ENCODE measurements at regions not wholly inside any gene's neighbourhood (a gene's known extent, or its start where the extent isn't known, plus 50 kb on each side); places are given as distances from the start of the nearest gene placed in this dataset.

DNA sequence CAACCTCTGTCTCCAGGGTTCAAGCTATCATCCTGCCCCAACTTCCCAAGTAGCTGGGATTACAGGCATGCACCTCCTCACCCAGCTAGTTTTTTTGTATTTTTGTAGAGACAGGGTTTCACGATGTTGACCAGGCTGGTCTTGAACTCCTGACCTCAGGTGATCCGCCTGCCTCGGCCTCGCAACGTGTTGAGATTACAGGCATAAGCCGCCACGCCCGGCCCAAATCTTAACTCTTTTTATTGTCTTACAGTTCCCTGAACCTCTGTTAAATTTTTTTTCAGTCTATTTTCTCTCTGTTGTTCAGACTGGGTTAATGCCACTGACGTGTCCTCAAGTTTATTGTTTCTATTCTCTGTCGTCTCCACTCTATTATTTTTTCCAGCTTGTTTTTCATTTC is 115.8 kb upstream of the UBE3A start:
- DNase-seq: no peak
- H3K36me3 Mint-ChIP-seq (ENCODE audit: low read depth): no peaks in the 10 kb centered on the region
- peaks cover 3% of the 10 kb centered on the region for H3K27me3 Mint-ChIP-seq (ENCODE audit: low read depth)
- CTCF ChIA-PET: interaction anchor here (1.3 kb wide), 1 partner anchor 21 kb away, joined by 3 read pairs; no protein-coding TSS in a partner anchor
- H3K27ac Mint-ChIP-seq: no peak overlapping the region
- no peaks in the 10 kb centered on the region for H3K4me1 Mint-ChIP-seq (ENCODE audit: low read depth)
- no peak overlapping the region for H3K4me3 Mint-ChIP-seq
- intact Hi-C loops (cut with micrococcal nuclease): no loop called here
- H3K9me3 Mint-ChIP-seq: no peaks in the 10 kb centered on the region

DNA sequence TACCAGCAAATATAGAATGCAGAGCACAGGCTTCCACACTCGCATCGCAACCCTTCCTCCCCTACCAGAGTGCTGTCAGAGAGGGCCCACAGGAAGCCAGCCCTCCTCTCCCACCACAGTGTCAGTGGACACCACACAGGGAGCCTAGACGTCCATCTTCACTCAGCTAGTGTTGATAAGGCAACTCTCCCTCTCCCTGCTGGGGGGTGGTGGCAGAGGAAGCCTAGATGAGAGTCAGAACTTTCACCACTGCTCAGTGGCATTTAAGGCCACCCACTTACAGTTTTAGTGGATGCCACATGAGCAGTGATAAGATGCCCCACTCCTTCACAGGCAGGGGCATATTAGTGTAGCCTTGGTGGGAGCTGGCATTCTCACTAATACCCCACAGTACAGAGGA is 109.8 kb upstream of the UBE3A start:
- Mint-ChIP-seq H3K27me3 (ENCODE audit: low read depth) (no peaks in the 10 kb centered on the region), H3K36me3 (ENCODE audit: low read depth) (no peaks in the 10 kb centered on the region), H3K4me3 (no peak overlapping the region), H3K4me1 (ENCODE audit: low read depth) (no peaks in the 10 kb centered on the region), H3K27ac (no peak overlapping the region), H3K9me3 (no peaks in the 10 kb centered on the region)
- DNase-seq: no peak
- intact Hi-C loops (cut with micrococcal nuclease): no loop called here
- CTCF ChIA-PET: no interaction called here

DNA sequence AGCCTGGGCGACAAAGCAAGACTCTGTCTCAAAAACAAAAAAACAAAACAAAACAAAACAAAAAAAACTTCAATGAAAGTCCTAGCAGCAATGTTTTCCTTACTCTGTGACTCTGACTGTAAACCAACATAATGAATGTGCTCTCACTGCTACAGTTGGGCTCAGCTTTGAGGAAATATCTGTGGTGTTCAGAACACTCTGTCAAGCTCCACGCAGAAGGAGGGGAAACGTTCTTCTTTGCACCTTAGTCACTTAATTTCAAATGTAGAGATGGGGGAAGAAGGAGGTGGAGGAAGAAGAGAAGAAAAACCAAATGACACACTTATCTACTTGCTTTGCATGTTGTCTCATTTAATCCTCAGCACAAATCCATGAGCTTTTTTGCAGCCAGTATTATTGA is 107.1 kb upstream of the UBE3A start:
- no peak overlapping the region for H3K27ac Mint-ChIP-seq

DNA sequence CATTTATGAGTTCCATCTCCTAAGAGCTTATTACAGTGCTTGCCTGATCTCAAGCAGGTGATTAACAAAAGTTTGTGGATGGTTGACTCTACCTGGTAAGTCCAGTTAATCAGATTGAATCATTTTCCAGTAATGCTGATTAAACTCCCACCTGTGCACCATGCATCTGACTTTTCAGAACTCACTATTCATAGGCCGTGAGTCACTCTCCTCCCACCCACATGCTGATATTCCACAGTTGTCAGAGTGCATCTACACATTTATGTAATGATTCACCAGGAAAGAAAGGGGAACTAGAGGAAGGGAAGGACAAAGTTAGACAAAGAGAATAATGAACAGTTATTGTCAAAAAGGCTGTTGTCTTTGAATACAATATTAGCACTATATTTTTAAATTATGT is 106.2 kb upstream of the UBE3A start:
- Mint-ChIP-seq H3K27ac (no peak overlapping the region), H3K36me3 (ENCODE audit: low read depth) (no peaks in the 10 kb centered on the region), H3K4me1 (ENCODE audit: low read depth) (no peaks in the 10 kb centered on the region), H3K27me3 (ENCODE audit: low read depth) (no peaks in the 10 kb centered on the region), H3K4me3 (no peak overlapping the region), H3K9me3 (no peaks in the 10 kb centered on the region)
- intact Hi-C loops (cut with micrococcal nuclease): no loop called here
- CTCF ChIA-PET: no interaction called here
- DNase-seq: no peak

More for the DNA sequence above, 107.1 kb upstream of the UBE3A start:
- intact Hi-C loops (cut with micrococcal nuclease): no loop called here
- no peaks in the 10 kb centered on the region for H3K36me3 Mint-ChIP-seq (ENCODE audit: low read depth)
- no peak for DNase-seq
- H3K4me1 Mint-ChIP-seq (ENCODE audit: low read depth): no peaks in the 10 kb centered on the region
- no peak overlapping the region for H3K4me3 Mint-ChIP-seq
- no peaks in the 10 kb centered on the region for H3K27me3 Mint-ChIP-seq (ENCODE audit: low read depth)
- CTCF ChIA-PET: interaction anchor here (0.6 kb wide), 1 partner anchor 37 kb away, joined by 5 read pairs; no protein-coding TSS in a partner anchor
- H3K9me3 Mint-ChIP-seq: no peaks in the 10 kb centered on the region

DNA sequence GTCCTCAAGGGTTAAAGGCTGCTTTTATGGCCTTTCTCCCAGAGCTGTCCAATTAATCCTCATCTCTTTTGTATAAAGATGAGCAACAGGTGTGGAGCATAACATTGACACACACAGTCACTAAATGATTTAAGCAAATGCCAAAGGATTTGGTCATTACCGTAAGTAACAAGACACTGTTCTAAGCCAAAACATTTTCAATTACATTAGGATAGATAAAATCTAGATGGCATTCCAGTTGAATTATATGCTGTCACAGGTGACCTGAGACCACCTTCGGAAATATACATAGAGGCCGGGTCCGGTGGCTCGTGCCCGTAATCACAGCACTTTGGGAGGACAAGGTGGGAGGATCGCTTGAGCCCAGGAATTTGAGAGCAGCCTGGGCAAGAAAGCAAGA is 105.3 kb upstream of the UBE3A start:
- intact Hi-C loops (cut with micrococcal nuclease): no loop called here
- H3K27me3 Mint-ChIP-seq (ENCODE audit: low read depth): no peaks in the 10 kb centered on the region
- H3K9me3 Mint-ChIP-seq: no peaks in the 10 kb centered on the region
- DNase-seq: no peak
- no peak overlapping the region for H3K27ac Mint-ChIP-seq
- no peaks in the 10 kb centered on the region for H3K36me3 Mint-ChIP-seq (ENCODE audit: low read depth)
- no peak overlapping the region for H3K4me3 Mint-ChIP-seq
- CTCF ChIA-PET: no interaction called here
- H3K4me1 Mint-ChIP-seq (ENCODE audit: low read depth): no peaks in the 10 kb centered on the region

DNA sequence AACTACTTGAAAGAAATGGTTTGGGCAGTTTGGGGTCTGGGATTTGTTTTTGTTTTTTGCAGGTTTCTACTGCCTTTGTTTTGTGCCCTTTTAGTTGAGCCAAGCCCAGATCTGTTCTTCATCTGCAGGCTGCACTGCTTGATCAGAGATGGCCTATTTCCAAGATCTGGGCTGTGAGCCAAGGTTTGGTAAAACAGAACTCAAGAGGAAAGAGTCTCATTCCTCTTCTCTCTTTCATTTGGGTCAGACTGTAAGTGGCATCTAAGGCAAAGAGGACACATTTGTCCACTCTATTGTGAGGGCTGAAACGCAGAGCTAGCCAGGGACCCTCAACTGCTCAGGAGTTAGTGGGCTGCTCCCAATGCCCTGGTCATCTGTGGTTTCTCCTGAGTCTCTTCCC is 104.4 kb upstream of the UBE3A start:
- Mint-ChIP-seq H3K4me3 (no peak overlapping the region), H3K27me3 (ENCODE audit: low read depth) (no peaks in the 10 kb centered on the region), H3K27ac (no peak overlapping the region), H3K36me3 (ENCODE audit: low read depth) (no peaks in the 10 kb centered on the region), H3K4me1 (ENCODE audit: low read depth) (no peaks in the 10 kb centered on the region), H3K9me3 (no peaks in the 10 kb centered on the region)
- DNase-seq: no peak
- CTCF ChIA-PET: no interaction called here
- intact Hi-C loops (cut with micrococcal nuclease): no loop called here

DNA sequence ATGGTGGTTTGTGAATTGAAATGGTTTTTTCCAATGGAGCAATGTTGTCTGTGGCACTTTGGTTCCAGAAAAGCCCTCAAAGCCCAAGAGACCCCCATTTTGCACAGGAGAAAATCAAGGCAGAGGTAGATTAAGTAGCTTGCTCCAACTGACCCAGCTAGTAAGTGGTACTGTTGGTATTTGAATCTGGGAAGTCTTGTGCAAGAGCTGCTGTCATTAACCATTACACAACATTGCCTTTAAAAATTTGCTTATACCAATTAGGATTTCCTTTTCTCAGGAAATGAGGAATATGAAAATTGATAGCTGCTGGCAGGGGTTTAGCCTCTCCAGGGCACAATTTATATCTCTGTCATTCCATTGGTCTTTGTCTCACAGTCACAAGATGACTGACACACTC is 102.4 kb upstream of the UBE3A start:
- DNase-seq: no peak
- CTCF ChIA-PET: interaction anchor here (1.2 kb wide), 1 partner anchor 31 kb away, joined by 3 read pairs; no protein-coding TSS in a partner anchor
- H3K36me3 Mint-ChIP-seq (ENCODE audit: low read depth): no peaks in the 10 kb centered on the region
- intact Hi-C loops (cut with micrococcal nuclease): no loop called here
- no peak overlapping the region for H3K4me3 Mint-ChIP-seq
- H3K9me3 Mint-ChIP-seq: no peaks in the 10 kb centered on the region
- no peaks in the 10 kb centered on the region for H3K27me3 Mint-ChIP-seq (ENCODE audit: low read depth)
- H3K27ac Mint-ChIP-seq: no peak overlapping the region
- H3K4me1 Mint-ChIP-seq (ENCODE audit: low read depth): no peaks in the 10 kb centered on the region

DNA sequence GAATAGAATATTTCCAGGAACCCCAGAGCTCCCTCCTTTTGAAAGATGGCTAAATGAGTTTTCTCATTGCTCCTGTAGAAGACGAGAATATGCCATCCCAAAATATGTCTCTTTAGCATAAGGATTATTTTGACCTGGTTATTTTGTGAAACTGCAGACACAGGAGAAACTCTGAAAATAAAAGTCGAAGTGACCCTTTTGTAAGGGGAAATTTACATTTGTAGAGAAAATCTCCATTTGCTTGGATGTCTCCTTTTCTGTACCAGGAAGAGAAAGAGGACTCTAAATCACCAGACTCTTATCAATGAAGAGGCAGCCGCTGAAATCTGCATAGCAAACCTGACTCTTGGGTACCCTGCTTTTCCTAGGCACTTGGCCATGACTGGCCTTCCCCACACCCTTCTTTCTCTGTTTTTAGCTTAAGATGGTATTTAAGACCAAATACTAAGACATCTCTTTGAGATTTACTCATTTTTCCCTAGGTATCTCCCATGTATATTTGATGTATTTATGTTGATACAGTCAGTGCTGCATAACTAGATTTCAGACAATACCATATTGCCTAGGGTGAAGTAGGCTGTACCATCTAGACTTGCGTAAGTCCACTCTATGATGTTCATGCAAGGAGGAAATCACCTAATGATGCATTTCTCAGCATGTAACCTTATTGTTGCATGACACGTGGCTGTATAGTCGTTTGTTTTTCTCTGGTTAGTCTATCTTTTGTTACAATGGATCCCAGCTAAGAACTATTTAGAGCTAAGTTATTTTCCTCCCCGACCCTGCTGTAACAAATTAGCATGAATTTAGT is 98.2 kb upstream of the UBE3A start:
- intact Hi-C loops (cut with micrococcal nuclease): no loop called here
- Mint-ChIP-seq H3K27me3 (ENCODE audit: low read depth) (no peaks in the 10 kb centered on the region), H3K27ac (no peak overlapping the region), H3K36me3 (ENCODE audit: low read depth) (no peaks in the 10 kb centered on the region), H3K9me3 (no peaks in the 10 kb centered on the region), H3K4me3 (no peak overlapping the region), H3K4me1 (ENCODE audit: low read depth) (no peaks in the 10 kb centered on the region)
- CTCF ChIA-PET: no interaction called here
- no peak for DNase-seq

DNA sequence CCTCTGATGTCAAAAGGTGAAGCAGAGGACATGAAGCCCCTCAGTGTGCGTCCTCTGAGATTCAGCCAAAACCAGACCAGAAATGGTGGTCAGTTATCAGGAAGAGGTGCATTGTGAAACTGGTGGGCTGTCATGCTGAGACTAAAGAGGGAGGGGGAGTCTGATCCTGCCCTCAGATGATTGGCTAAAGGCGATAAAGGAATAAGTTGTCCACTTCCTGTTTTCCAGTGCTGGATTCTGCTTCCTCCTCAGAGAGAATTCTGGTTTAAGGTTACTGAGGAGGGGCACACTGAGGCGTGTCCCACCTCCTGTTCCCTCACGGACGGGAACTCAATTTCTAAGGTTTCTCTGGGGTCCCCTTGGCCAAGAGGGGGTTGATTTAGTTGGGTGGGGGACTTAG is 97.0 kb upstream of the UBE3A start:
- H3K27ac Mint-ChIP-seq: no peak overlapping the region
- no peaks in the 10 kb centered on the region for H3K27me3 Mint-ChIP-seq (ENCODE audit: low read depth)
- no peak for DNase-seq
- H3K4me3 Mint-ChIP-seq: no peak overlapping the region
- no peaks in the 10 kb centered on the region for H3K4me1 Mint-ChIP-seq (ENCODE audit: low read depth)
- no peaks in the 10 kb centered on the region for H3K9me3 Mint-ChIP-seq
- CTCF ChIA-PET: no interaction called here
- no peaks in the 10 kb centered on the region for H3K36me3 Mint-ChIP-seq (ENCODE audit: low read depth)
- intact Hi-C loops (cut with micrococcal nuclease): no loop called here

DNA sequence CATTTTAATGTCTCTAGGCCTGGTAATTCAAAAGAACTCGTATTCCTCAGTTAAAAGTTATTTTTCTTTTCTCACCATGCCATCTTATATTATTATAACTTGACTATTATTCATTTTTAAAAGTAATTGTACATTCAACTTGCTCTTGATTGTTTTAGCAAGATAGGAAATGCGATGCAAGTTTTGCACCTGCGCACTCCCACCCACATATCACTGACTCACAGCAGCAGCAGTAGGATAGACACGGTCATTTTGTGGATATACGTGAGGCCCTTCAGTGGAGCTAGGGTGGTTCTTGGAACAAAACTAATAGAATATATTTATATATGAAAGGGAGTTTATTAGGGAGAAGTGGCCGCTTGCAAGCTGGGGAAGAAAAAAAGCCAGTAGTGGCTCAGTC is 95.5 kb upstream of the UBE3A start:
- Mint-ChIP-seq H3K9me3 (peaks cover 7% of the 10 kb centered on the region), H3K27ac (no peak overlapping the region)
- CTCF ChIA-PET: no interaction called here

DNA sequence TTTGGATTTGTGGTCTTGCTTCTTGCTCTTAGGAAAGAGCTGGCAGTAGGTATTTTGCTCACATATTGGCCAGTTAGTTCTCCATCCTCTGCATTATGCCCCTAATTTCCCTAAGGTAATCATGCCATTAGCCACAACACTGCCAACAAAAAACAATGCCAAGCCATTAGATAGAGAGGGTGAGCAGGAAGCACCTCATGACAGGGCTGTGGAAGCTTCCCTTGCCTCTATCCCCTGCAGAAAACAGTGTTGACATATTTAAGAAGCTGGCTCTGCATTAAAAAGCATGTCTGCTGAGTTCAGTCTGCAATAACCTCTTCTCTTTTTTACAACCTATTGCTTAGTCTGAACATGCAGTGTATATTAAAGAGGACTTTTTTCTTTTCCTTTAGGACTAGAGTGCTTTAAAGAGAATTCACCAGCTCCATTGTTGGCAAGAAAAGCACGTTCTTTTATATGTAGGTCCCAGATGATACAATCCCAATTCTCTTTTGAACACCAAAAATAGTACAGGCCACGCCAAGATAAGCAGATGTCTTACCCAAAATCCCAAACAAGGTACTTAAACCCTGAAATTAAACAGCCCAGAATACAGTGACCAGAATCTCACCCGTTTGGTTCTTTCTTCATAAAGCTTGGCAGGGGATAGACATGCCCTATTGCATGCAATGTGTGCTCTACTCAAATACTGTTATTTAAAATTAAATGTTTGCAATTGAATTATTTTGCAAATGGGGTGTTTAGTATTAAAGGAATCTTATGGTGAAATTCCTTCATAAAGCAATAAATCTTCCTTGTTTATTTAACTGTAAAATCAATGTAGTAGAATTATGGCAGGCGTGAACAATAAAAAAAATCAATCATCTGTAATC is 93.7 kb upstream of the UBE3A start:
- H3K4me1 Mint-ChIP-seq (ENCODE audit: low read depth): no peaks in the 10 kb centered on the region
- H3K27me3 Mint-ChIP-seq (ENCODE audit: low read depth): no peaks in the 10 kb centered on the region
- CTCF ChIA-PET: interaction anchor here (1.3 kb wide), 1 partner anchor 22 kb away, joined by 3 read pairs; no protein-coding TSS in a partner anchor
- H3K36me3 Mint-ChIP-seq (ENCODE audit: low read depth): no peaks in the 10 kb centered on the region
- no peak for DNase-seq
- no peak overlapping the region for H3K27ac Mint-ChIP-seq
- H3K9me3 Mint-ChIP-seq: peaks cover 9% of the 10 kb centered on the region
- no peak overlapping the region for H3K4me3 Mint-ChIP-seq
- intact Hi-C loops (cut with micrococcal nuclease): no loop called here

More for the DNA sequence above, 95.5 kb upstream of the UBE3A start:
- intact Hi-C loops (cut with micrococcal nuclease): no loop called here
- no peaks in the 10 kb centered on the region for H3K27me3 Mint-ChIP-seq (ENCODE audit: low read depth)
- no peak for DNase-seq
- no peaks in the 10 kb centered on the region for H3K36me3 Mint-ChIP-seq (ENCODE audit: low read depth)
- H3K4me3 Mint-ChIP-seq: no peak overlapping the region
- no peaks in the 10 kb centered on the region for H3K4me1 Mint-ChIP-seq (ENCODE audit: low read depth)

DNA sequence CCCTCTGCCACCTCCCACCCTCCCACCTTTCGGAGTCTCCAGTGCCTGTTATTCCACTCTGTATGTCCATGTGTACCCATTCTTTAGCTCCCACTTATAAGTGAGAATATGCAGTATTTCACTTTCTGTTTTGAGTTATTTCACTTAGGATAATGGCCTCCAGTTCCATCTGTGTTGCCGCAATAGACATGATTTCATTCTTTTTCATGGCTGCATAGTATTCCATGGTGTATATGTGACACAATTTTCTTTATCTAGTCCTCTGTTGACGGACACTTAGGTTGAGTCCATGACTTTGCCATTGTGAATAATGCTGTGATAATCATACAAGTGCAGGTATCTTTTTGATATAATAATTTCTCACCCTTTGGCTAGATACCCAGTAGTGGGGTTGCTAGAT is 91.0 kb upstream of the UBE3A start:
- Mint-ChIP-seq H3K4me3 (no peak overlapping the region), H3K36me3 (ENCODE audit: low read depth) (no peaks in the 10 kb centered on the region), H3K27me3 (ENCODE audit: low read depth) (no peaks in the 10 kb centered on the region), H3K4me1 (ENCODE audit: low read depth) (no peaks in the 10 kb centered on the region), H3K27ac (no peak overlapping the region), H3K9me3 (peaks cover 10% of the 10 kb centered on the region)
- no peak for DNase-seq
- intact Hi-C loops (cut with micrococcal nuclease): no loop called here
- CTCF ChIA-PET: no interaction called here

DNA sequence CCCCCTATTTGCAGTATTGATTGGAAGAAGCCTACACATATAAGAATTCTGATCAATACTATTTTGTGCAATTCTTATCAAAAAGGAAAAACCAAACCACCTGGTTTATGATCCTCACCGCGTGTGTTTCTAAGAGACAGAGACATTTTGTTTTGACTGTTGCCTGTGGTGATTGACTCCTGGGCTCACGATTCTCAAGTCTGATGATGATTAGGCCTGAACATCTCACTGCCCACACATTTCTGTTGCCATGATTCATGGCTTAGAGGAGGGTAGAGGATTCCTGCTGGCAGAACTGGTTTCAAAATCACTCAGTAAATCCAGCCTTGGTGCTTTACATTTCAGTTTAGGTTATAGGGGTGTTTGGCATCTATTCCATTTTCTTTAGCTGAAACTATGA is 88.3 kb upstream of the UBE3A start:
- Mint-ChIP-seq H3K4me3 (no peak overlapping the region), H3K4me1 (ENCODE audit: low read depth) (no peaks in the 10 kb centered on the region), H3K9me3 (peaks cover 17% of the 10 kb centered on the region), H3K36me3 (ENCODE audit: low read depth) (no peaks in the 10 kb centered on the region), H3K27me3 (ENCODE audit: low read depth) (no peaks in the 10 kb centered on the region), H3K27ac (no peak overlapping the region)
- intact Hi-C loops (cut with micrococcal nuclease): no loop called here
- no peak for DNase-seq
- CTCF ChIA-PET: no interaction called here
